HG03354 (cell line): ENCODE measurements at regions not wholly inside any gene's neighbourhood (a gene's known extent, or its start where the extent isn't known, plus 50 kb on each side); places are given as distances from the start of the nearest gene placed in this dataset.

Source experiments
- ATAC-seq: cut with Tn5 transposase; IDR thresholded peaks from one replicate; pipeline ENCODE4 v1.9.1; 2021; ENCODE audit warnings: mild to moderate bottlenecking; ENCODE audit not compliant: unreplicated experiment, poor library complexity, severe bottlenecking

GRCh38 chr4:176002007-176002613, 63.5 kb upstream of the WDR17 start:
- peak; percentile 86 for ATAC-seq

DNA sequence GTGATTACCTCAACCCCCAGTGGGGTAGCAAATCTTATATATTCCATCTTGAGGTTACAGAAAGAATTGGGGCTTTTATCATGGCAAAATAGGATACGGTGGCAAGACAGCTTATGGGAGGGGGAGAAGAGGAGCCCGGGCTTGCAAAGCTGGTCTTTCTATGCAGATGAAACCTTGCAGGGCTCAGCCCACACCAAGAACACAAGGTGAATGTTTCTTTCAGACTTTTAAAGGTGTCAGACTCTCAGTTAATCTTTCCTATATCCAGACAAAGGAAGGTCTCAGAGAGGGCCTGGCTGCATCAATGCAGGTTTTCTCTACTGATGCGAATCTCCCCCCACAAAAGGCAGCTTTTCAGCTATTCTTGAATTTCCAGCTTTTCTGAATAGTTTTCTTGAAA, 59.9 kb upstream of the WDR17 start:
- ATAC-seq: no peak

DNA sequence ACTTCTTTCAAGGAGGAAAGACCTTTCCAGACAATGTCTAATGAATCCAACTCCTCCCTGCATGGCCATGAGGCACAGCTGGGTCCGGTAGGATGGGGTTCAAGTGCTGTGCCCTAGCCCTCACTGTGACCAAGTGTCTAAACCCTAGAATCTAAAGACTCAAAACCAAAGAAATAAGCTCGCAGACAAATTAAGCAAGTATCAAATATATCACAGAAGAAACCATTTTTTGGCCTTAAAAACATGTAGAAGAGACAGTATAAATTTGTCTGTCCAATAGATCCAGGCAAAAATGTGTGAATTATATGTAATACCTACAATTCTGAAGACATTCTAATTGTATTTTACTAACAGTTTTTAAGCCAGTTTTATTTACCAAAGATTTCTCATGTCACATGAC, 56.4 kb upstream of the WDR17 start:
- no peak for ATAC-seq

DNA sequence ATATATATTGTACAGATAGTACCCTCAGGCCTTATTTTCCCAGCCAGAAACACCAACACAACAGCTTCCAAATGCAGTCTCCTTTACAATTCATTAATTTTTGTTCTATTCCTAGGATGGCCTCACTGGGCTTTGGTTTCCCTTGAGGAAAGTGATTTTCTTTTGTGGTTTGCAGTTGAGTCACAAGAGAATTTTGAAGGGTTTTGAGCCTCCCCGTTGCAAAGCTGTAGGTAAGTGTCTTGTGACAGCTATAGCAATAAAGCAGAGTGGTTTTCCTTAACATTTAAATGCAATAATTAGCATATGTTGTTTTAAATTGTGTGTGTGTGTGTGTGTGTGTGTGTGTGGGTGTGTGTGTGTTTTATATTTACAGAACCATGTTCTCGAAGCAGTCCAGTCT, 54.1 kb upstream of the WDR17 start:
- ATAC-seq: no peak

DNA sequence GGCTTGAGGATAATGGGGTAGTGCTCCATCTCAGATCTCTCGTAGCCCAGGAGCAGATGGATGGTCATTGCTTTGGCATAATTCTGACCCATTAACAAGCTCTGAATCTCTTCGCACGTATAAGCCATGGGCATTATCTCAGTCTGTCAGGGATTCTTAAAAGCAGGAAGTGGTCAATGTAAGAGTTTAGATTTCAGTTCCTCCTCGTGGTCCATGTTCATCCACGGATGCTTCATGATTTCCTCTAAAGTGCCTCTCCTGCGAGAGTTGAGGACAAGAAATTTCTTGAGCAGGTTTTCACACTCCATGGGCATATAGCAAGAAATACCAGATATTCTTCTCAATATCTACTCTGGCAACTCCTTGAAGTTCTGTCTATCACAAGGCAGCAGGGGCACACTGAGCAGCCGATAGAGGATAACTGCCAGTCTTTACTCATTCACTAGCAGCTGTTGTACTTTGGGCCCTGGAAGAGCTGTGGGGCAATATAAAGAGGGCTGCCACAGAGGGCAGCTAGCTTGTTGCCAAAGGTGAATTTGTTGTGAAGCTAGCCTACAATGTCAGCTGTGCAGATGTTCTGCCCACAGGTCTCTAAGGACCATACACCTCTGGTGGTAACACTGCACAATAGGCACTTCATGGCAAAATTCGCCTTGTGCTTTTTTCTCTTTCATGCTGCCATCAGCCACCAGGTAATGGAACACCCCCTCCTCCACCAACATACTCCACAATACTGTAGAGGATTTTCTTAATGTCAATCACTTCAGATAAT, 52.0 kb upstream of the WDR17 start:
- peak; percentile 93 for ATAC-seq

- no peak for ATAC-seq
Observed at GRCh38 chr4:176014583-176015108, 51.0 kb upstream of the WDR17 start.
